Muscle of leg (tissue), 3 donors: ENCODE measurements at regions not wholly inside any gene's neighbourhood (a gene's known extent, or its start where the extent isn't known, plus 50 kb on each side); places are given as distances from the start of the nearest gene placed in this dataset.

Experiments
- DNase-seq: peaks from one replicate; pipeline ENCODE4 v3.0.0; 2013
- H3K27ac ChIP-seq: one replicate; pipeline ENCODE4 v1.5.1; 2013; ENCODE audit warnings: mild to moderate bottlenecking, low read length, control low read depth
- H3K27me3 ChIP-seq: one replicate; pipeline ENCODE4 v1.6.1; 2013; ENCODE audit warnings: low read length; ENCODE audit not compliant: control insufficient read depth, insufficient read depth
- H3K36me3 ChIP-seq: one replicate; pipeline ENCODE4 v1.6.1; 2013; ENCODE audit warnings: low read length; ENCODE audit not compliant: control insufficient read depth, insufficient read depth
- H3K4me1 ChIP-seq: one replicate; pipeline ENCODE4 v1.6.1; 2013; ENCODE audit warnings: low read length; ENCODE audit not compliant: control insufficient read depth, insufficient read depth
- H3K4me3 ChIP-seq: one replicate; pipeline ENCODE4 v1.5.1; 2013; ENCODE audit warnings: low read length, control low read depth
- H3K9me3 ChIP-seq: replicated peaks from 2 replicates; pipeline ENCODE4 v1.6.1; 2013; ENCODE audit warnings: low read depth, low read length; ENCODE audit not compliant: control insufficient read depth
- WGBS: methylation state at CpG from one replicate; pipeline ENCODE4 v1.1.5; 2013; ENCODE audit warnings: missing lambda C conversion rate; ENCODE audit not compliant: insufficient coverage; 5-methylcytosine and 5-hydroxymethylcytosine counted together

- Histone ChIP-seq H3K27me3 (no peaks in the 10 kb centered on the region), H3K9me3 (no peaks in the 10 kb centered on the region), H3K36me3 (no peaks in the 10 kb centered on the region), H3K27ac (no peak overlapping the region), H3K4me1 (no peaks in the 10 kb centered on the region), H3K4me3 (no peak overlapping the region)
- WGBS = no CpG with 5 or more reads among the region's 3 CpGs
- peak; percentile 20 for DNase-seq
These were observed 73.6 kb downstream of the CYLC2 start for GRCh38 chr9:103068753-103069152.

- Histone ChIP-seq H3K4me1 (no peaks in the 10 kb centered on the region), H3K27me3 (no peaks in the 10 kb centered on the region), H3K27ac (no peak overlapping the region), H3K9me3 (no peaks in the 10 kb centered on the region), H3K4me3 (no peak overlapping the region), H3K36me3 (no peaks in the 10 kb centered on the region)
- peak; percentile 1 for DNase-seq
- WGBS = no CpG with 5 or more reads among the region's 1 CpG
These were observed 83.4 kb downstream of the CYLC2 start for GRCh38 chr9:103078581-103078980.

GRCh38 chr9:103082494-103082893 is 87.4 kb downstream of the CYLC2 start:
- H3K27ac ChIP-seq = no peak overlapping the region
- WGBS = no CpG with 5 or more reads among the region's 1 CpG
- no peaks in the 10 kb centered on the region for H3K4me1 ChIP-seq
- H3K36me3 ChIP-seq = no peaks in the 10 kb centered on the region
- H3K9me3 ChIP-seq = no peaks in the 10 kb centered on the region
- DNase-seq = no peak
- no peak overlapping the region for H3K4me3 ChIP-seq
- no peaks in the 10 kb centered on the region for H3K27me3 ChIP-seq

GRCh38 chr9:103089357-103089756 is 94.2 kb downstream of the CYLC2 start:
- no peak overlapping the region for H3K4me3 ChIP-seq
- no peak for DNase-seq
- no peaks in the 10 kb centered on the region for H3K9me3 ChIP-seq
- H3K36me3 ChIP-seq = no peaks in the 10 kb centered on the region
- no peaks in the 10 kb centered on the region for H3K4me1 ChIP-seq
- H3K27ac ChIP-seq = no peak overlapping the region
- no peaks in the 10 kb centered on the region for H3K27me3 ChIP-seq
- no CpG with 5 or more reads among the region's 1 CpG for WGBS

GRCh38 chr9:103104101-103104500 is 109.0 kb downstream of the CYLC2 start:
- no peak for DNase-seq
- H3K36me3 ChIP-seq = no peaks in the 10 kb centered on the region
- H3K4me3 ChIP-seq = no peak overlapping the region
- H3K9me3 ChIP-seq = no peaks in the 10 kb centered on the region
- H3K27ac ChIP-seq = no peak overlapping the region
- H3K27me3 ChIP-seq = no peaks in the 10 kb centered on the region
- WGBS = 86% methylated on average over 8 of the region's 9 CpGs
- H3K4me1 ChIP-seq = no peaks in the 10 kb centered on the region

GRCh38 chr9:103116246-103116645 is 121.1 kb downstream of the CYLC2 start:
- DNase-seq = peak; percentile 85

GRCh38 chr9:103126494-103126893 is 131.4 kb downstream of the CYLC2 start:
- H3K27ac ChIP-seq = no peak overlapping the region
- no peaks in the 10 kb centered on the region for H3K4me1 ChIP-seq
- WGBS = no CpG with 5 or more reads among the region's 2 CpGs
- H3K4me3 ChIP-seq = no peak overlapping the region
- H3K9me3 ChIP-seq = peaks cover 21% of the 10 kb centered on the region
- H3K27me3 ChIP-seq = no peaks in the 10 kb centered on the region
- no peak for DNase-seq
- H3K36me3 ChIP-seq = no peaks in the 10 kb centered on the region

More at GRCh38 chr9:103116246-103116645, 121.1 kb downstream of the CYLC2 start:
- Histone ChIP-seq H3K4me3 (no peak overlapping the region), H3K9me3 (no peaks in the 10 kb centered on the region), H3K4me1 (no peaks in the 10 kb centered on the region), H3K27me3 (no peaks in the 10 kb centered on the region), H3K36me3 (no peaks in the 10 kb centered on the region), H3K27ac (no peak overlapping the region)
- whole genome bisulfite sequencing = 40% methylated on average over 1 of the region's 2 CpGs

- Histone ChIP-seq H3K9me3 (no peaks in the 10 kb centered on the region), H3K27ac (no peak overlapping the region), H3K27me3 (no peaks in the 10 kb centered on the region), H3K4me1 (no peaks in the 10 kb centered on the region), H3K4me3 (no peak overlapping the region), H3K36me3 (no peaks in the 10 kb centered on the region)
- no peak for DNase-seq
- no CpG with 5 or more reads among the region's 2 CpGs for WGBS
These were observed 144.8 kb downstream of the CYLC2 start for GRCh38 chr9:103139891-103140290.

- no peak overlapping the region for H3K27ac ChIP-seq
- no CpG with 5 or more reads among the region's 2 CpGs for WGBS
These were observed 157.3 kb downstream of the CYLC2 start for GRCh38 chr9:103152473-103152872.

GRCh38 chr9:103167530-103167929 is 172.4 kb downstream of the CYLC2 start:
- H3K4me3 ChIP-seq = no peak overlapping the region
- H3K27ac ChIP-seq = no peak overlapping the region
- no peak for DNase-seq
- no peaks in the 10 kb centered on the region for H3K4me1 ChIP-seq
- WGBS = no CpG with 5 or more reads among the region's 4 CpGs
- H3K9me3 ChIP-seq = peaks cover 15% of the 10 kb centered on the region
- no peaks in the 10 kb centered on the region for H3K27me3 ChIP-seq
- no peaks in the 10 kb centered on the region for H3K36me3 ChIP-seq

More at GRCh38 chr9:103152473-103152872, 157.3 kb downstream of the CYLC2 start:
- H3K9me3 ChIP-seq = peaks cover 24% of the 10 kb centered on the region
- no peak for DNase-seq
- H3K4me3 ChIP-seq = no peak overlapping the region
- no peaks in the 10 kb centered on the region for H3K4me1 ChIP-seq
- H3K36me3 ChIP-seq = no peaks in the 10 kb centered on the region
- H3K27me3 ChIP-seq = no peaks in the 10 kb centered on the region

GRCh38 chr9:103168254-103168653 is 173.1 kb downstream of the CYLC2 start:
- Histone ChIP-seq H3K4me1 (no peaks in the 10 kb centered on the region), H3K27me3 (no peaks in the 10 kb centered on the region), H3K4me3 (no peak overlapping the region), H3K27ac (no peak overlapping the region), H3K36me3 (no peaks in the 10 kb centered on the region), H3K9me3 (peaks cover 15% of the 10 kb centered on the region)
- WGBS = no CpG with 5 or more reads among the region's 1 CpG
- no peak for DNase-seq
